ENCODE measurements at regions not wholly inside any gene's neighbourhood (a gene's known extent, or its start where the extent isn't known, plus 50 kb on each side); places are given as distances from the start of the nearest gene placed in this dataset.

DNA sequence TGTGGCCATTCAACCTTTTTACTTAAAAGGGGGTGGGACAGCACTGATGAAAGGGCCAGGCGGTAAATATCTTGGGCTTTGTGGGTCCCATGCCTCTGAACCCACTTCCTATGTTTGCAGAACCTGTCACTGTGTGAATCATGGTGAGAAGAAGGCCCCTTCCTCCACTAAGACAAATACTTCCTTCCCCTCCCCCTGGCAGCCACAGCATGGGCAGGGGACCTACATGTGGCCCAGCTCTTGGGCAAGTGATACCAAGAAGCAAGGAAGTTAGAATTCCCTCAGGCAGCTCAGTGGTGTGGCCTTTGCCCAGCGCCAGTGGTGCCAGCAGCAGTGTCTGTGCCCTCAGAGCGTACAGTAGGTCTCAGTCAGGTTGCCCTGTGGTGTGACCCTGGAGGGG lies 168.6 kb downstream of the TRIM33 start:
- Mint-ChIP-seq H3K4me3 (peak overlapping the region; percentile 9 to 26), H3K36me3 (ENCODE audit: insufficient read depth in 2 of 2) (peaks cover 0 to 2% of the 10 kb centered on the region in 2 donors), H3K9me3 (peaks cover 3 to 4% of the 10 kb centered on the region in 2 donors), H3K4me1 (ENCODE audit: low read depth) (peaks cover 61% of the 10 kb centered on the region), H3K27me3 (ENCODE audit: low read depth) (no peaks in the 10 kb centered on the region), H3K27ac (no peak overlapping the region)
- peak; percentile 28 to 32 for ATAC-seq (replicated peaks in 1 of 2)
- DNase-seq = peak; percentile 44 to 55

- Mint-ChIP-seq H3K4me3 (peak overlapping the region in 1 of 2 donors; percentile 43), H3K27me3 (ENCODE audit: low read depth) (no peaks in the 10 kb centered on the region), H3K9me3 (peaks cover 3 to 4% of the 10 kb centered on the region in 2 donors), H3K4me1 (ENCODE audit: low read depth) (peaks cover 61% of the 10 kb centered on the region), H3K36me3 (ENCODE audit: insufficient read depth in 2 of 2) (peaks cover 0 to 2% of the 10 kb centered on the region in 2 donors), H3K27ac (no peak overlapping the region)
- no peak for ATAC-seq (replicated peaks in 1 of 2)
- DNase-seq = no peak
These were observed 169.1 kb downstream of the TRIM33 start for GRCh38 chr1:114341856-114342255.

DNA sequence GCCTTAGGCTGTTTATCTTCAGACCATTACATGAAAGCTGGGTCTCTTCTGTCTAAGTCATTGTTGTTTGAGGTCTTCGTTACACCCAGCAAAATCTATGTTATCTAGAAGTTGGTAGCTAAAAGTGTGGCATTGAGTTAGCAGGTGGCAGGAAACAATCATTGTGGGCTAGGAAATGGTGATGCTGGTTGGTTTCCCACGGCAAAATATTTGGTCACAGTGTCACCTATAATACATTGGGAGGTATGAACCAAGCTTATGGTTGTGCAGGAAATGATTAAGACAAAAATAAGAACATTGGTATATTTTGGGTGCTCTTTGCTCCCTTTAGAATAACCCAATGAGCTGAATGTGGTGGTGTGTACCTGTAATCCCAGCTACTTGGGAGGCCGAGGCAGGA lies 169.7 kb downstream of the TRIM33 start:
- peak; percentile 76 to 78 for ATAC-seq (replicated peaks in 1 of 2)
- H3K27ac Mint-ChIP-seq = peak overlapping the region; percentile 55
- H3K4me1 Mint-ChIP-seq (ENCODE audit: low read depth) = peaks cover 58% of the 10 kb centered on the region

GRCh38 chr1:114340892-114341291 lies 170.1 kb downstream of the TRIM33 start:
- H3K9me3 Mint-ChIP-seq = peaks cover 3 to 4% of the 10 kb centered on the region in 2 donors
- no peak for DNase-seq
- ATAC-seq (replicated peaks in 1 of 2) = peak in 1 of 2 donors; percentile 16
- no peaks in the 10 kb centered on the region for H3K27me3 Mint-ChIP-seq (ENCODE audit: low read depth)
- H3K36me3 Mint-ChIP-seq (ENCODE audit: insufficient read depth in 2 of 2) = peaks cover 0 to 2% of the 10 kb centered on the region in 2 donors
- H3K4me1 Mint-ChIP-seq (ENCODE audit: low read depth) = peaks cover 54% of the 10 kb centered on the region
- H3K4me3 Mint-ChIP-seq = peak overlapping the region in 1 of 2 donors; percentile 46
- peak overlapping the region; percentile 55 for H3K27ac Mint-ChIP-seq

More for the DNA sequence above, 169.7 kb downstream of the TRIM33 start:
- Mint-ChIP-seq H3K9me3 (peaks cover 3 to 4% of the 10 kb centered on the region in 2 donors), H3K36me3 (ENCODE audit: insufficient read depth in 2 of 2) (peaks cover 0 to 2% of the 10 kb centered on the region in 2 donors), H3K4me3 (peak overlapping the region; percentile 32 to 46), H3K27me3 (ENCODE audit: low read depth) (no peaks in the 10 kb centered on the region)
- peak; percentile 41 to 44 for DNase-seq

DNA sequence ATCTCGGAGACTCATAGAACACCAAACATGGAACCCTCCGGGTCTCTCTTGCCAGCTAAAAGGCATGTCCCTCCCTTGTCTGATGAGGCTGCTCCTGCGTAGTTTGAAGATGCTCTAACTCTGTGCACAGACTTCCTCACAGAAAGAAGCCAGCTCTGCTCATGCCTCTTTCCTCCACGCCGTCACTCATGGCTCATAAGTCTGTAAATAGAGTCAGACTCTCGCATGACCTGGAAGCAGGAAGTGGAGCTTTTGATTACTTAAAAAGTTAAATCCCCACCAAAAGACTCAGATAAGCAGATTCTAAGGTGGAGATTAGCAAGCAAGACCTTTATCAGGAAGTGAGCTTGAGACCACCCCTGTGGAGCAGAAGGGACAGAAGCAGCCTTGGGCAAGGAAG lies 171.6 kb downstream of the TRIM33 start:
- H3K4me3 Mint-ChIP-seq = no peak overlapping the region
- peaks cover 0 to 2% of the 10 kb centered on the region in 2 donors for H3K36me3 Mint-ChIP-seq (ENCODE audit: insufficient read depth in 2 of 2)
- no peaks in the 10 kb centered on the region for H3K27me3 Mint-ChIP-seq (ENCODE audit: low read depth)
- H3K27ac Mint-ChIP-seq = no peak overlapping the region
- DNase-seq (no peak), ATAC-seq (replicated peaks in 1 of 2) (no peak)
- peaks cover 3 to 4% of the 10 kb centered on the region in 2 donors for H3K9me3 Mint-ChIP-seq
- peaks cover 55% of the 10 kb centered on the region for H3K4me1 Mint-ChIP-seq (ENCODE audit: low read depth)

GRCh38 chr1:114338191-114338890 lies 172.7 kb downstream of the TRIM33 start:
- ATAC-seq (replicated peaks in 1 of 2) = no peak
- Mint-ChIP-seq H3K4me3 (no peak overlapping the region), H3K4me1 (ENCODE audit: low read depth) (peaks cover 65% of the 10 kb centered on the region), H3K9me3 (peaks cover 3 to 4% of the 10 kb centered on the region in 2 donors), H3K27me3 (ENCODE audit: low read depth) (no peaks in the 10 kb centered on the region), H3K27ac (no peak overlapping the region), H3K36me3 (ENCODE audit: insufficient read depth in 2 of 2) (peaks cover 0 to 2% of the 10 kb centered on the region in 2 donors)
- no peak for DNase-seq

DNA sequence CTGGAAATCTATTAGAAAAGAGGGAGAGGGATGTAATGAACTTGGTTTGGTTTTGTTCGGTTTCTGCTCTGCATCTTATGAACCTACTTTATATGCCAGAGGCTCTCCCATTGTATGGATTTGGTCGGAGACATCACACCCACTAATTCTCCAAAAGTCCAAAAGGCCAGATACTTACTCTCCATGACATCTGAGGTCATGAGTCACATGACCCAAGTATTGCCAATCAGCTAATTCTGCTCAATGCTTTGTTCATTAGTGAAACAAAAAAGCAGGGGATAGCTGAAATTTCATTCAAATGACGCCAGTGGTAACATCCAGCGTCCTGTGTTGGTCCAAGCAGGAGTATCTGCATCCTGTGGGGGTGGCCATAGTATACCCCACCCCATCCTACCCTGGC lies 173.6 kb downstream of the TRIM33 start:
- Mint-ChIP-seq H3K4me3 (no peak overlapping the region), H3K9me3 (peaks cover 3 to 4% of the 10 kb centered on the region in 2 donors), H3K27me3 (ENCODE audit: low read depth) (no peaks in the 10 kb centered on the region), H3K27ac (no peak overlapping the region), H3K4me1 (ENCODE audit: low read depth) (peaks cover 64% of the 10 kb centered on the region), H3K36me3 (ENCODE audit: insufficient read depth in 2 of 2) (peaks cover 0 to 2% of the 10 kb centered on the region in 2 donors)
- DNase-seq (no peak), ATAC-seq (replicated peaks in 1 of 2) (no peak)

- H3K27me3 Mint-ChIP-seq (ENCODE audit: low read depth) = no peaks in the 10 kb centered on the region
- ATAC-seq (replicated peaks in 1 of 2) (no peak), DNase-seq (no peak)
- H3K36me3 Mint-ChIP-seq (ENCODE audit: insufficient read depth in 2 of 2) = peaks cover 0 to 2% of the 10 kb centered on the region in 2 donors
- peaks cover 64% of the 10 kb centered on the region for H3K4me1 Mint-ChIP-seq (ENCODE audit: low read depth)
- peaks cover 2 to 4% of the 10 kb centered on the region in 2 donors for H3K9me3 Mint-ChIP-seq
- H3K27ac Mint-ChIP-seq = no peak overlapping the region
- H3K4me3 Mint-ChIP-seq = no peak overlapping the region
These were observed 174.6 kb downstream of the TRIM33 start for GRCh38 chr1:114336360-114336759.

- H3K4me1 Mint-ChIP-seq (ENCODE audit: low read depth) = peaks cover 64% of the 10 kb centered on the region
- ATAC-seq (replicated peaks in 1 of 2) = no peak
- no peak overlapping the region for H3K27ac Mint-ChIP-seq
- H3K27me3 Mint-ChIP-seq (ENCODE audit: low read depth) = no peaks in the 10 kb centered on the region
- no peak for DNase-seq
- H3K36me3 Mint-ChIP-seq (ENCODE audit: insufficient read depth in 2 of 2) = no peaks in the 10 kb centered on the region
- no peak overlapping the region for H3K4me3 Mint-ChIP-seq
- peaks cover 0 to under 1% of the 10 kb centered on the region in 2 donors for H3K9me3 Mint-ChIP-seq
These were observed 175.7 kb downstream of the TRIM33 start for GRCh38 chr1:114335273-114335672.

DNA sequence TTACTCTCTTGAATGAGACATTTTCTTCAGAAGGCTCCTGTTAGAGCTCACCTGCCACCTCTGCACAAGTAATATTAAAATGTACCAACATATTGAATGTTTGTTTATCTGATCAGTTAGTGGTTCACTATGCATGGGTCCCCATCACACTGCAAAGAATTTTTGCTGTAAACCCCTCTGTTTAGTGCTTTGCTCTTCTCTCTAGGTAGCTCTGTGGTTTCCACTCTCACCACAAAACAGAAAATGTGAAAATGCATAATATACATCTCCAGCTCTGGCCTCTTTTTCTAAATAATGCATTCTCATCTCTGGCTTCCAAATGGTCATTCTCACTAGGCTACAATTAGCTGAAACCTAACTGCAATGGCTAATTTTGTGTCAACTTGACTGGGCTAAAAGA lies 176.7 kb downstream of the TRIM33 start:
- no peak for ATAC-seq (replicated peaks in 1 of 2)
- H3K27me3 Mint-ChIP-seq (ENCODE audit: low read depth) = no peaks in the 10 kb centered on the region

GRCh38 chr1:114333690-114334089 lies 177.3 kb downstream of the TRIM33 start:
- Mint-ChIP-seq H3K27me3 (ENCODE audit: low read depth) (no peaks in the 10 kb centered on the region), H3K9me3 (no peaks in the 10 kb centered on the region), H3K4me3 (no peak overlapping the region), H3K27ac (peak overlapping the region; percentile 4), H3K36me3 (ENCODE audit: insufficient read depth in 2 of 2) (no peaks in the 10 kb centered on the region), H3K4me1 (ENCODE audit: low read depth) (peaks cover 55% of the 10 kb centered on the region)
- DNase-seq = no peak
- ATAC-seq (replicated peaks in 1 of 2) = no peak

More for the DNA sequence above, 176.7 kb downstream of the TRIM33 start:
- DNase-seq = no peak
- Mint-ChIP-seq H3K4me3 (peak overlapping the region in 1 of 2 donors; percentile 10), H3K9me3 (no peaks in the 10 kb centered on the region), H3K36me3 (ENCODE audit: insufficient read depth in 2 of 2) (no peaks in the 10 kb centered on the region), H3K27ac (no peak overlapping the region), H3K4me1 (ENCODE audit: low read depth) (peaks cover 60% of the 10 kb centered on the region)

DNA sequence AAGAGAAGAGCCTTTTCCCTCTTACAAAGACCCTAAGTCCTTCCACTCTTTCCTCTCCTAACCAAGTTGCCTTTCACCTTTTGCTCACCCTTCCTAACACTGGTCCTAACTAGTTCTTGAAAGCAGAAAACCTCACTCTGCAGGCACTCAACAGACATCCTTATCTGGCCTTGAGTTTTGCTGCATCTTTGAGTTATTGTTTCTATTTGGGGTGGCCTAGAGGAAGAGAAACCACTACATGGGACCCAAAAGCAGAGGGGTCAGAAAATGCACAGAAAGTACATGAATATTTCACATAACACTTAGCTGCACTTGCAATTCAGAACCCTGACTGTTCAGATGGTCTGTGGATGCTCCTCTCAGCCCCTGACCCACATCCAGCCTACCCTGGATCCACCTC lies 178.3 kb upstream of the SYT6 start:
- ATAC-seq (replicated peaks in 1 of 2) (no peak), DNase-seq (no peak)
- H3K36me3 Mint-ChIP-seq (ENCODE audit: insufficient read depth in 2 of 2) = no peaks in the 10 kb centered on the region
- no peak overlapping the region for H3K27ac Mint-ChIP-seq
- no peaks in the 10 kb centered on the region for H3K9me3 Mint-ChIP-seq
- H3K27me3 Mint-ChIP-seq (ENCODE audit: low read depth) = no peaks in the 10 kb centered on the region
- peaks cover 49% of the 10 kb centered on the region for H3K4me1 Mint-ChIP-seq (ENCODE audit: low read depth)
- H3K4me3 Mint-ChIP-seq = no peak overlapping the region

DNA sequence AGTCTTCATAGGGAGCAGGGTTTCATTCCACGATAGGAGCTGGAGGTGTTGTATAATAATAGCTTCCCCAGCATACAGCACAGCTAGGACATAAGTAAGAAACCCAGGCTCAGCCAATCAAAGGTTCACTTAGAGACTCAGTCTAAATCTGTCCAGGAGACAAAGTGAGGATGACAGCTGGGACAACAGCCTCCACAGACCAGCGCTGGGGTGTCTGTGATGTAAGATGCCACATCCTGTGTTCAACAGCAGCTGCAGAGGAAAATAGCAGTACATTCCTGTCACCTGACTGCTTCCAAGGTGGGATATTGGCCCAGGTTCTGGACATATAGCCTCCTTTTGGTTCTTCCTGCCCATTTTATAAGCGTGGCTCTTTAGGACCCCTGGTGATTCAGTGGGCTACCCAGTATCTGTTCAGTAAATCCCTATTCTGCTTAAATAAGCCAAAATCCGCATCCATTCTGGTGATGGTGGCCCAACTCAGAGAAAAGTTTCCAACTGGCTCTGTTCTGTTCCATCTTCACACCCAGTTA lies 176.8 kb upstream of the SYT6 start:
- Mint-ChIP-seq H3K9me3 (no peaks in the 10 kb centered on the region), H3K36me3 (ENCODE audit: insufficient read depth in 2 of 2) (no peaks in the 10 kb centered on the region), H3K27me3 (ENCODE audit: low read depth) (no peaks in the 10 kb centered on the region), H3K27ac (peak overlapping the region; percentile 10), H3K4me3 (no peak overlapping the region), H3K4me1 (ENCODE audit: low read depth) (peaks cover 49% of the 10 kb centered on the region)
- ATAC-seq (replicated peaks in 1 of 2) (peak in 1 of 2 donors; percentile 77), DNase-seq (peak in 1 of 2 donors; percentile 17)
